ENCODE measurements at regions not wholly inside any gene's neighbourhood (a gene's known extent, or its start where the extent isn't known, plus 50 kb on each side); places are given as distances from the start of the nearest gene placed in this dataset.

GRCh38 chr7:46253520-46253919, 332.4 kb upstream of the IGFBP3 start:
- Histone ChIP-seq H3K27ac (ENCODE audit: low read depth in 1 of 2, low read length in 2 of 2) (no peak overlapping the region), H3K27me3 (ENCODE audit: control insufficient read depth in 4 of 4, insufficient read depth in 4 of 4, low read length in 3 of 4) (no peaks in the 10 kb centered on the region), H3K9ac (ENCODE audit: low read depth in 1 of 2, low read length in 2 of 2) (no peak overlapping the region), H3K4me3 (ENCODE audit: low read depth in 1 of 3, low read length in 3 of 3) (no peak overlapping the region), H3K9me3 (ENCODE audit: control insufficient read depth in 4 of 4, low read length in 3 of 4) (no peaks in the 10 kb centered on the region), H3K36me3 (ENCODE audit: control insufficient read depth in 4 of 4, insufficient read depth in 3 of 4, low read depth in 1 of 4, low read length in 3 of 4) (no peaks in the 10 kb centered on the region), H3K4me1 (ENCODE audit: control insufficient read depth in 4 of 4, insufficient read depth in 4 of 4, low read length in 3 of 4) (no peaks in the 10 kb centered on the region)
- DNase-seq (ENCODE audit: low spot score) = no peak
- no peak for TF ChIP-seq ATF3 (IDR thresholded peaks at IDR 0.05)
- WGBS = 88% methylated on average over 1 of the region's 1 CpG

GRCh38 chr7:46247664-46248063, 326.6 kb upstream of the IGFBP3 start:
- H3K27me3 ChIP-seq (ENCODE audit: control insufficient read depth in 4 of 4, insufficient read depth in 4 of 4, low read length in 3 of 4) = no peaks in the 10 kb centered on the region
- H3K9me3 ChIP-seq (ENCODE audit: control insufficient read depth in 4 of 4, low read length in 3 of 4) = no peaks in the 10 kb centered on the region
- no peak overlapping the region for H3K27ac ChIP-seq (ENCODE audit: low read depth in 1 of 2, low read length in 2 of 2)
- no peak overlapping the region for H3K9ac ChIP-seq (ENCODE audit: low read depth in 1 of 2, low read length in 2 of 2)
- TF ChIP-seq TAF1 (conservative IDR thresholded peaks at IDR 0.05) = no peak
- no peak for TF ChIP-seq NR2F2 (IDR thresholded peaks at IDR 0.05)
- TF ChIP-seq RAD21 (IDR thresholded peaks at IDR 0.05) = no peak
- no peak for TF ChIP-seq SP1 (IDR thresholded peaks at IDR 0.05)
- no peak for TF ChIP-seq YY1 (IDR thresholded peaks at IDR 0.05)
- no peak for TF ChIP-seq FOXA2 (IDR thresholded peaks at IDR 0.05)
- TF ChIP-seq ZBTB33 (IDR thresholded peaks at IDR 0.05) = no peak
- TF ChIP-seq HNF4G (IDR thresholded peaks at IDR 0.05) = no peak
- no peak for TF ChIP-seq MAX (IDR thresholded peaks at IDR 0.05)
- WGBS = 87% methylated on average over 1 of the region's 1 CpG
- DNase-seq (ENCODE audit: low spot score) = no peak
- H3K4me3 ChIP-seq (ENCODE audit: low read depth in 1 of 3, low read length in 3 of 3) = no peak overlapping the region
- no peaks in the 10 kb centered on the region for H3K36me3 ChIP-seq (ENCODE audit: control insufficient read depth in 4 of 4, insufficient read depth in 3 of 4, low read depth in 1 of 4, low read length in 3 of 4)
- no peaks in the 10 kb centered on the region for H3K4me1 ChIP-seq (ENCODE audit: control insufficient read depth in 4 of 4, insufficient read depth in 4 of 4, low read length in 3 of 4)

GRCh38 chr7:46245586-46246111, 324.6 kb upstream of the IGFBP3 start:
- no peak overlapping the region for H3K4me3 ChIP-seq (ENCODE audit: low read depth in 1 of 3, low read length in 3 of 3)
- no peaks in the 10 kb centered on the region for H3K27me3 ChIP-seq (ENCODE audit: control insufficient read depth in 4 of 4, insufficient read depth in 4 of 4, low read length in 3 of 4)
- TF ChIP-seq EGR1 (IDR thresholded peaks at IDR 0.05; ENCODE audit: low read depth in 2 of 2) = no peak
- TF ChIP-seq ATF3 (IDR thresholded peaks at IDR 0.05) = no peak
- no peak for TF ChIP-seq FOXA1 (IDR thresholded peaks at IDR 0.05)
- TF ChIP-seq SP1 (IDR thresholded peaks at IDR 0.05) = no peak
- TF ChIP-seq RXRA (IDR thresholded peaks at IDR 0.05) = no peak
- TF ChIP-seq GABPA (IDR thresholded peaks at IDR 0.05 in 1 of 2, conservative IDR thresholded peaks at IDR 0.05 in 1 of 2) = no peak
- no peak for TF ChIP-seq JUND (IDR thresholded peaks at IDR 0.05)
- TF ChIP-seq FOXA2 (IDR thresholded peaks at IDR 0.05) = no peak
- no peak for TF ChIP-seq MAX (IDR thresholded peaks at IDR 0.05)
- TF ChIP-seq ZBTB33 (IDR thresholded peaks at IDR 0.05) = no peak
- no peak for TF ChIP-seq HNF4G (IDR thresholded peaks at IDR 0.05)
- no peak for TF ChIP-seq RAD21 (IDR thresholded peaks at IDR 0.05)
- TF ChIP-seq NR2F2 (IDR thresholded peaks at IDR 0.05) = no peak
- TF ChIP-seq REST (IDR thresholded peaks at IDR 0.05) = no peak
- TF ChIP-seq CTCF (IDR thresholded peaks at IDR 0.05; ENCODE audit: low read depth, low read length, missing input control) = no peak
- no peak for DNase-seq (ENCODE audit: low spot score)
- H3K9ac ChIP-seq (ENCODE audit: low read depth in 1 of 2, low read length in 2 of 2) = no peak overlapping the region
- H3K4me1 ChIP-seq (ENCODE audit: control insufficient read depth in 4 of 4, insufficient read depth in 4 of 4, low read length in 3 of 4) = no peaks in the 10 kb centered on the region
- H3K27ac ChIP-seq (ENCODE audit: low read depth in 1 of 2, low read length in 2 of 2) = no peak overlapping the region
- WGBS = 83% methylated on average over 4 of the region's 4 CpGs
- no peaks in the 10 kb centered on the region for H3K9me3 ChIP-seq (ENCODE audit: control insufficient read depth in 4 of 4, low read length in 3 of 4)
- H3K36me3 ChIP-seq (ENCODE audit: control insufficient read depth in 4 of 4, insufficient read depth in 3 of 4, low read depth in 1 of 4, low read length in 3 of 4) = no peaks in the 10 kb centered on the region

All from liver (tissue), 8 donors.